GM12878 (cell line): ENCODE measurements at regions not wholly inside any gene's neighbourhood (a gene's known extent, or its start where the extent isn't known, plus 50 kb on each side); places are given as distances from the start of the nearest gene placed in this dataset.

Source experiments
- ATAC-seq: fragments of 200-7000 bp; cut with Tn5 transposase; 3 replicates; pipeline ENCODE4 v1.9.1; 2020; ENCODE audit warnings: mild to moderate bottlenecking, moderate library complexity
- BruUV-seq: library from RNA; stranded (reverse); fragments of 400-500 nt; replicated peaks from 2 replicates; lab custom pipeline; 2021; lab: Mats Ljungman, UMichigan
- CTCF ChIA-PET: fragments of 300-600 bp; sonication (Branson Sonifier 250); formaldehyde crosslinking; extraction: SDS; loops from one replicate; lab custom pipeline; 2021; ENCODE audit warnings: inconsistent platforms; lab: Yijun Ruan, JAX
- POLR2A ChIA-PET: fragments of 350-600 bp; formaldehyde crosslinking; extraction: SDS; loops from one replicate; lab custom pipeline; 2021; ENCODE audit warnings: inconsistent platforms; lab: Charles Lee
- RAD21 ChIA-PET: fragments of 300-600 bp; sonication (Branson Sonifier 250); formaldehyde crosslinking; loops from one replicate; lab custom pipeline; 2023; ENCODE audit warnings: antibody characterized with exemption; ENCODE audit not compliant: unreplicated experiment; lab: Charles Lee
- SMC1A ChIA-PET: fragments of 300-600 bp; sonication (Branson Sonifier 250); formaldehyde crosslinking; loops from one replicate; lab custom pipeline; 2023; ENCODE audit not compliant: unreplicated experiment, uncharacterized antibody; lab: Charles Lee
- DNase-seq: peaks from one replicate; pipeline ENCODE4 v3.0.0-alpha.2; 2011; ENCODE audit warnings: low read depth, low spot score
- FAIRE-seq: peaks from 3 replicates; lab custom pipeline; 2011; peaks lifted over from hg19 to GRCh38; lab: Jason Lieb, UNC
- H2AFZ ChIP-seq: 2 replicates; pipeline ENCODE4 v1.6.0; 2011; ENCODE audit warnings: low read depth, low read length, control low read depth; ENCODE audit not compliant: control insufficient read depth
- H3K27ac ChIP-seq: 2 replicates; pipeline ENCODE4 v1.5.1; 2011; ENCODE audit warnings: control low read depth; ENCODE audit not compliant: control insufficient read depth, insufficient read depth
- H3K27me3 ChIP-seq, 2 experiments: replicated peaks in 1 of 2; 2 replicates each; pipeline versions ENCODE4 v1.6.0 to v1.6.1; 2011; ENCODE audit warnings: low read length in 1 of 2; ENCODE audit not compliant: control insufficient read depth in 2 of 2, insufficient read depth in 2 of 2
- H3K36me3 ChIP-seq, 2 experiments: 2 replicates each; pipeline ENCODE4 v1.5.1; 2011; ENCODE audit warnings: low read length in 1 of 2; ENCODE audit not compliant: control insufficient read depth in 2 of 2, insufficient read depth in 2 of 2
- H3K4me1 ChIP-seq: 2 replicates; pipeline ENCODE4 v1.6.1; 2011; ENCODE audit warnings: mild to moderate bottlenecking, low read length, moderate library complexity, mixed read lengths; ENCODE audit not compliant: control insufficient read depth, insufficient read depth
- H3K4me2 ChIP-seq: 2 replicates; pipeline ENCODE4 v1.6.0; 2011; ENCODE audit warnings: control low read depth; ENCODE audit not compliant: control insufficient read depth, insufficient read depth
- H3K4me3 ChIP-seq: fragments of 200-600 bp; sonication (generic); 2 replicates; pipeline ENCODE4 v1.5.1; 2016
- H3K79me2 ChIP-seq: 2 replicates; pipeline ENCODE4 v1.6.0; 2011; ENCODE audit warnings: low read length; ENCODE audit not compliant: control insufficient read depth, insufficient read depth
- H3K9ac ChIP-seq: 2 replicates; pipeline ENCODE4 v1.8.0; 2011; ENCODE audit warnings: low read length, control low read depth, mixed read lengths; ENCODE audit not compliant: control insufficient read depth, insufficient read depth
- H3K9me3 ChIP-seq: replicated peaks from 3 replicates; pipeline ENCODE4 v1.5.1; 2011; ENCODE audit warnings: mild to moderate bottlenecking, low read length; ENCODE audit not compliant: control insufficient read depth, insufficient read depth
- H4K20me1 ChIP-seq: 2 replicates; pipeline ENCODE4 v1.6.0; 2011; ENCODE audit not compliant: control insufficient read depth, insufficient read depth
- ATF7 ChIP-seq: fragments of 450-650 bp; IDR thresholded peaks from 2 replicates; pipeline ENCODE4 v1.6.1; 2016; ENCODE audit warnings: low read depth, mild to moderate bottlenecking
- CEBPB ChIP-seq, 2 experiments: fragments of 150-350 bp in 1 of 2; IDR thresholded peaks; 2 replicates each; pipeline ENCODE4 v1.6.1; 2012 to 2014; ENCODE audit warnings: low read depth in 2 of 2, low read length in 2 of 2, borderline replicate concordance in 1 of 2, inconsistent platforms in 1 of 2
- DPF2 ChIP-seq: fragments of 450-650 bp; IDR thresholded peaks from 2 replicates; pipeline ENCODE4 v1.6.1; 2017; ENCODE audit warnings: mild to moderate bottlenecking
- NFXL1 ChIP-seq: fragments of 450-650 bp; IDR thresholded peaks from 2 replicates; pipeline ENCODE4 v1.6.1; 2017; ENCODE audit warnings: antibody characterized with exemption, mild to moderate bottlenecking, borderline replicate concordance
- RB1 ChIP-seq: fragments of 450-650 bp; formaldehyde crosslinking; IDR thresholded peaks from 2 replicates; pipeline ENCODE4 v1.6.1; 2017; ENCODE audit warnings: mild to moderate bottlenecking, borderline replicate concordance
- SMAD5 ChIP-seq: IDR thresholded peaks from 2 replicates; pipeline ENCODE4 v1.6.1; 2016; ENCODE audit warnings: antibody characterized with exemption, low read depth
- STAT1 ChIP-seq: fragments of 450-650 bp; conservative IDR thresholded peaks from 2 replicates; pipeline ENCODE4 v1.6.1; 2014; ENCODE audit warnings: antibody characterized with exemption, mild to moderate bottlenecking
- WGBS: methylation state at CpG from one replicate; pipeline ENCODE4 v1.1.6; 2016; ENCODE audit warnings: low lambda C conversion rate; ENCODE audit not compliant: insufficient replicate concordance, insufficient coverage; ENCODE audit errors: missing lambda C conversion rate; 5-methylcytosine and 5-hydroxymethylcytosine counted together
- in situ Hi-C: fragments of 300-500 bp; cut with MboI; formaldehyde crosslinking; loops from 9 replicates; pipeline ENCODE4 v1.14.3; 2018; ENCODE audit warnings: mixed read lengths
- intact Hi-C: fragments of 100-400 bp; cut with micrococcal nuclease; formaldehyde crosslinking; loops from one replicate; pipeline ENCODE4 v1.14.2; 2022; ENCODE audit not compliant: unreplicated experiment
- TF ChIP-seq, protein P1 (sequence below): fragments of 450-650 bp; IDR thresholded peaks from 2 replicates; pipeline ENCODE4 v1.6.1; 2018; ENCODE audit warnings: mild to moderate bottlenecking, low read depth, moderate library complexity; ENCODE audit not compliant: partially characterized antibody

DNA sequence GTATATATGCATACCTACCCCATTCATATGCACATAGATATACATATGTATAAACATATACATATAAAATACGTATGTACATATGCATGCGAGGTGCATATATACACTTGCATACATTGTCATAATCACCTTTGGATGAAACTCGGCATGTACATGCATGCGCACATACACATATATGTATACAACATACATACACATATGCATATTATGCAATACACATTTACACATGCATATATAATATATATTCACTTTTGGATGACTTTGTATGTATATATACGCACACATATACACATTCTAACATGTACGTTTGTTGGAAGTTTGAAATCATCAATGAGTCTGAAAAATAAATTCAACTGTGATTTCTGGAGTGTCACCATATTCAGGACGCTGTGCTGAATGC, 401.6 kb upstream of the TBX3 start:
- FAIRE-seq = no peak
- WGBS = 62% methylated on average over 7 of the region's 7 CpGs

DNA sequence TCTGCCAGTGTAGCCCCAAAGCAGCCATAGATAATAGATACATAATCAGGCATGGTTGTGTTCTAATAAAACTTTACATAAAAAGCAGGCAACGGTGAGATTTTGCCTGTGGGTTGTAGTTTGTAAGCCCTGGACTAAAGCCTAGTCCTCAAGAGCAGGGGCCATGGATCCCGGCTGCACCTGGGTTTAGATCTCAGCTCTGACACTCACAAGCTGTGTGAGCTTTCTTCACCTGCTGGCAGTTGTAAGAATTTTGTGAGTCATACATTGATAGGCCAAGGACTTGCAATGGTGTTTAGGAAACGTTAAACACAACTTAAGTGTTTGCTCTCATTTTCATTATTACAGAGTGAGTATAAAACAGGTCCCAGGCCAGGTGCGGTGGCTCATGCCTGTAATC, 395.8 kb upstream of the TBX3 start:
- 33% methylated on average over 4 of the region's 4 CpGs for WGBS
- intact Hi-C loops = no loop called here
- Histone ChIP-seq H3K4me1 (no peaks in the 10 kb centered on the region), H2AFZ (no peak overlapping the region), H3K36me3 (no peaks in the 10 kb centered on the region), H3K4me3 (no peak overlapping the region), H3K9me3 (no peaks in the 10 kb centered on the region), H3K27me3 (no peaks in the 10 kb centered on the region), H3K9ac (no peak overlapping the region), H3K4me2 (no peak overlapping the region), H4K20me1 (no peaks in the 10 kb centered on the region), H3K79me2 (no peaks in the 10 kb centered on the region), H3K27ac (no peak overlapping the region)
- DNase-seq = no peak
- TF ChIP-seq NFXL1 (no peak), CEBPB (IDR thresholded peaks at IDR 0.05; ENCODE audit: borderline replicate concordance in 1 of 2, low read depth in 2 of 2, low read length in 2 of 2) (no peak)
- ChIA-PET RAD21 (no interaction called here), POLR2A (no interaction called here), CTCF (no interaction called here), SMC1A (no interaction called here)
- in situ Hi-C loops = no loop called here
- BruUV-seq = no TSS peak
- no peak for ATAC-seq
- FAIRE-seq = no peak

More for the DNA sequence above, 401.6 kb upstream of the TBX3 start:
- ChIA-PET CTCF (no interaction called here), SMC1A (no interaction called here), RAD21 (no interaction called here), POLR2A (no interaction called here)
- Histone ChIP-seq H4K20me1 (no peaks in the 10 kb centered on the region), H2AFZ (no peak overlapping the region), H3K4me2 (no peak overlapping the region), H3K27me3 (no peaks in the 10 kb centered on the region), H3K4me1 (no peaks in the 10 kb centered on the region), H3K9me3 (no peaks in the 10 kb centered on the region), H3K79me2 (no peaks in the 10 kb centered on the region), H3K36me3 (no peaks in the 10 kb centered on the region), H3K27ac (no peak overlapping the region), H3K9ac (no peak overlapping the region), H3K4me3 (no peak overlapping the region)
- TF ChIP-seq, protein P1, sequence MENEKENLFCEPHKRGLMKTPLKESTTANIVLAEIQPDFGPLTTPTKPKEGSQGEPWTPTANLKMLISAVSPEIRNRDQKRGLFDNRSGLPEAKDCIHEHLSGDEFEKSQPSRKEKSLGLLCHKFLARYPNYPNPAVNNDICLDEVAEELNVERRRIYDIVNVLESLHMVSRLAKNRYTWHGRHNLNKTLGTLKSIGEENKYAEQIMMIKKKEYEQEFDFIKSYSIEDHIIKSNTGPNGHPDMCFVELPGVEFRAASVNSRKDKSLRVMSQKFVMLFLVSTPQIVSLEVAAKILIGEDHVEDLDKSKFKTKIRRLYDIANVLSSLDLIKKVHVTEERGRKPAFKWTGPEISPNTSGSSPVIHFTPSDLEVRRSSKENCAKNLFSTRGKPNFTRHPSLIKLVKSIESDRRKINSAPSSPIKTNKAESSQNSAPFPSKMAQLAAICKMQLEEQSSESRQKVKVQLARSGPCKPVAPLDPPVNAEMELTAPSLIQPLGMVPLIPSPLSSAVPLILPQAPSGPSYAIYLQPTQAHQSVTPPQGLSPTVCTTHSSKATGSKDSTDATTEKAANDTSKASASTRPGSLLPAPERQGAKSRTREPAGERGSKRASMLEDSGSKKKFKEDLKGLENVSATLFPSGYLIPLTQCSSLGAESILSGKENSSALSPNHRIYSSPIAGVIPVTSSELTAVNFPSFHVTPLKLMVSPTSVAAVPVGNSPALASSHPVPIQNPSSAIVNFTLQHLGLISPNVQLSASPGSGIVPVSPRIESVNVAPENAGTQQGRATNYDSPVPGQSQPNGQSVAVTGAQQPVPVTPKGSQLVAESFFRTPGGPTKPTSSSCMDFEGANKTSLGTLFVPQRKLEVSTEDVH = no peak
- no peak for TF ChIP-seq ATF7
- no peak for TF ChIP-seq DPF2
- TF ChIP-seq RB1 = no peak
- no peak for TF ChIP-seq STAT1
- TF ChIP-seq SMAD5 = no peak
- no peak for DNase-seq
- in situ Hi-C loops = no loop called here
- BruUV-seq = no TSS peak
- intact Hi-C loops = no loop called here
- ATAC-seq = no peak
